H9 (cell line): ENCODE measurements at regions not wholly inside any gene's neighbourhood (a gene's known extent, or its start where the extent isn't known, plus 50 kb on each side); places are given as distances from the start of the nearest gene placed in this dataset.

ENCODE experiments used
- DNase-seq: peaks from one replicate; pipeline ENCODE4 v3.0.0-alpha.2; 2017
- H2AFZ ChIP-seq: one replicate; pipeline ENCODE4 v1.6.1; 2013; ENCODE audit warnings: mild to moderate bottlenecking, low read length, control low read depth, moderate library complexity
- H2AK5ac ChIP-seq: 2 replicates; pipeline ENCODE4 v1.6.1; 2013; ENCODE audit warnings: low read length, control low read depth, mixed read lengths; ENCODE audit not compliant: insufficient read length
- H2BK120ac ChIP-seq: one replicate; pipeline ENCODE4 v1.6.1; 2013; ENCODE audit warnings: low read depth, mild to moderate bottlenecking, low read length, control low read depth, inconsistent platforms; ENCODE audit not compliant: poor library complexity, severe bottlenecking
- H2BK12ac ChIP-seq: 2 replicates; pipeline ENCODE4 v1.6.1; 2013; ENCODE audit warnings: low read length, control low read depth, mixed read lengths, low read depth; ENCODE audit not compliant: insufficient read length
- H2BK15ac ChIP-seq: 2 replicates; pipeline ENCODE4 v1.6.1; 2013; ENCODE audit warnings: low read depth, low read length, control low read depth
- H2BK20ac ChIP-seq: one replicate; pipeline ENCODE4 v1.6.1; 2013; ENCODE audit warnings: low read depth, mild to moderate bottlenecking, low read length, control low read depth, inconsistent platforms; ENCODE audit not compliant: poor library complexity, severe bottlenecking
- H2BK5ac ChIP-seq: 2 replicates; pipeline ENCODE4 v1.6.1; 2013; ENCODE audit warnings: low read length, control low read depth, mixed read lengths; ENCODE audit not compliant: insufficient read length
- H3K14ac ChIP-seq: 2 replicates; pipeline ENCODE4 v1.6.1; 2013; ENCODE audit warnings: low read length, control low read depth; ENCODE audit not compliant: insufficient read depth
- H3K18ac ChIP-seq: 2 replicates; pipeline ENCODE4 v1.6.1; 2013; ENCODE audit warnings: low read depth, mild to moderate bottlenecking, mixed read lengths, low read length, control low read depth; ENCODE audit not compliant: insufficient read length
- H3K23ac ChIP-seq: 2 replicates; pipeline ENCODE4 v1.6.1; 2013; ENCODE audit warnings: low read length, control low read depth, mixed read lengths, low read depth; ENCODE audit not compliant: insufficient read length
- H3K23me2 ChIP-seq: 2 replicates; pipeline ENCODE4 v1.6.1; 2013; ENCODE audit warnings: low read depth, mild to moderate bottlenecking, mixed read lengths, low read length, control low read depth; ENCODE audit not compliant: insufficient read length, poor library complexity, severe bottlenecking
- H3K27ac ChIP-seq: 2 replicates; pipeline ENCODE4 v1.5.1; 2013; ENCODE audit warnings: low read length, control low read depth, mixed read lengths, low read depth; ENCODE audit not compliant: insufficient read length
- H3K27me3 ChIP-seq: 2 replicates; pipeline ENCODE4 v1.6.1; 2013; ENCODE audit warnings: low read length, control low read depth, inconsistent platforms; ENCODE audit not compliant: insufficient read depth
- H3K4ac ChIP-seq: 2 replicates; pipeline ENCODE4 v1.6.1; 2013; ENCODE audit warnings: low read depth, mild to moderate bottlenecking, control low read depth, inconsistent platforms, low read length, moderate library complexity
- H3K4me1 ChIP-seq: 2 replicates; pipeline ENCODE4 v1.6.1; 2013; ENCODE audit warnings: low read length, control low read depth, inconsistent platforms; ENCODE audit not compliant: insufficient read depth
- H3K4me2 ChIP-seq: 2 replicates; pipeline ENCODE4 v1.6.1; 2013; ENCODE audit warnings: low read length, control low read depth, mixed read lengths; ENCODE audit not compliant: insufficient read length, insufficient read depth
- H3K56ac ChIP-seq: 2 replicates; pipeline ENCODE4 v1.6.1; 2013; ENCODE audit warnings: low read depth, mild to moderate bottlenecking, mixed read lengths, low read length, control low read depth; ENCODE audit not compliant: insufficient read length
- H3K79me1 ChIP-seq: 2 replicates; pipeline ENCODE4 v1.6.1; 2013; ENCODE audit warnings: low read depth, mild to moderate bottlenecking, moderate library complexity, low read length, control low read depth, inconsistent platforms; ENCODE audit not compliant: insufficient read depth, poor library complexity, severe bottlenecking
- H3K79me2 ChIP-seq: 2 replicates; pipeline ENCODE4 v1.6.1; 2013; ENCODE audit warnings: low read length, control low read depth, inconsistent platforms; ENCODE audit not compliant: insufficient read depth
- H3K9ac ChIP-seq: 2 replicates; pipeline ENCODE4 v1.6.1; 2013; ENCODE audit warnings: low read length, control low read depth, mixed read lengths; ENCODE audit not compliant: insufficient read length; ENCODE audit errors: extremely low read depth
- H3K9me3 ChIP-seq: one replicate; pipeline ENCODE4 v1.6.1; 2013; ENCODE audit warnings: low read depth, low read length, inconsistent platforms; ENCODE audit not compliant: control insufficient read depth
- H3T11ph ChIP-seq: one replicate; pipeline ENCODE4 v1.6.1; 2013; ENCODE audit warnings: mild to moderate bottlenecking, low read length, control low read depth, inconsistent platforms
- H4K20me1 ChIP-seq: one replicate; pipeline ENCODE4 v1.6.1; 2013; ENCODE audit not compliant: control insufficient read depth, insufficient read length, insufficient read depth
- H4K5ac ChIP-seq: 2 replicates; pipeline ENCODE4 v1.6.1; 2013; ENCODE audit warnings: low read depth, mild to moderate bottlenecking, mixed read lengths, low read length, control low read depth; ENCODE audit not compliant: insufficient read length
- H4K8ac ChIP-seq: replicated peaks from 2 replicates; pipeline ENCODE4 v1.6.1; 2013; ENCODE audit warnings: low read length, control low read depth, mixed read lengths, low read depth; ENCODE audit not compliant: insufficient read length
- H4K91ac ChIP-seq: 2 replicates; pipeline ENCODE4 v1.6.1; 2013; ENCODE audit warnings: low read depth, mild to moderate bottlenecking, moderate library complexity, mixed read lengths, low read length, control low read depth; ENCODE audit not compliant: insufficient read length
- H3K27ac Mint-ChIP-seq, 3 experiments: 2 replicates in 2 of 3; 3 replicates in 1 of 3; pipeline ENCODE4 v1.8.0; 2020 to 2021; ENCODE audit warnings: mixed read lengths in 3 of 3, mild to moderate bottlenecking in 1 of 3, moderate library complexity in 1 of 3
- H3K27me3 Mint-ChIP-seq: 2 replicates; pipeline ENCODE4 v1.8.0; 2021; ENCODE audit warnings: low read depth, mild to moderate bottlenecking, moderate library complexity, mixed read lengths
- H3K36me3 Mint-ChIP-seq, 3 experiments: 2 replicates in 2 of 3; 3 replicates in 1 of 3; pipeline ENCODE4 v1.8.0; 2020 to 2021; ENCODE audit warnings: low read depth in 3 of 3, mixed read lengths in 3 of 3; ENCODE audit not compliant: insufficient read depth in 1 of 3
- H3K4me1 Mint-ChIP-seq, 2 experiments: 2 replicates each; pipeline ENCODE4 v1.8.0; 2020; ENCODE audit warnings: mixed read lengths in 2 of 2
- H3K4me3 Mint-ChIP-seq, 2 experiments: 2 replicates in 1 of 2; 3 replicates in 1 of 2; pipeline ENCODE4 v1.8.0; 2020 to 2021; ENCODE audit warnings: mild to moderate bottlenecking in 2 of 2, mixed read lengths in 2 of 2, moderate library complexity in 1 of 2
- H3K9me3 Mint-ChIP-seq, 2 experiments: 2 replicates in 1 of 2; 3 replicates in 1 of 2; pipeline ENCODE4 v1.8.0; 2020; ENCODE audit warnings: mild to moderate bottlenecking in 2 of 2, mixed read lengths in 2 of 2, moderate library complexity in 1 of 2
- WGBS: extraction: QIAGEN DNeasy Blood & Tissue Kit; methylation state at CpG from one replicate; pipeline ENCODE4 v1.1.7; 2013; ENCODE audit warnings: missing lambda C conversion rate, low lambda C conversion rate, mixed read lengths; ENCODE audit not compliant: insufficient read length; ENCODE audit errors: extremely low coverage; 5-methylcytosine and 5-hydroxymethylcytosine counted together
- TF ChIP-seq, protein P1 (sequence below): fragments of 200-600 bp; sonication (generic); conservative IDR thresholded peaks from 3 replicates; pipeline ENCODE4 v1.8.0; 2021; ENCODE audit warnings: antibody characterized with exemption, mild to moderate bottlenecking

- no peak overlapping the region for H3K4me2 ChIP-seq
- H3K4me1 ChIP-seq: no peaks in the 10 kb centered on the region
- H3K18ac ChIP-seq: no peak overlapping the region
- no peak overlapping the region for H4K91ac ChIP-seq
- H2BK15ac ChIP-seq: no peak overlapping the region
- no peak overlapping the region for H3K27ac ChIP-seq
- H2AK5ac ChIP-seq: no peak overlapping the region
- no peaks in the 10 kb centered on the region for H3K79me1 ChIP-seq
- H2BK120ac ChIP-seq: no peak overlapping the region
- H3T11ph ChIP-seq: no peak overlapping the region
- Mint-ChIP-seq H3K4me1 (peaks cover 8 to 9% of the 10 kb centered on the region in 2 experiments; a peak in 3 of 4 replicates), H3K27me3 (peaks cover 4% of the 10 kb centered on the region; the same call in 1 of the 2 replicates), H3K9me3 (peaks cover 21 to 23% of the 10 kb centered on the region in 2 experiments), H3K36me3 (peaks cover 5 to 17% (median 13%) of the 10 kb centered on the region in 3 experiments; a peak in 6 of 7 replicates), H3K27ac (no peak overlapping the region), H3K4me3 (no peak overlapping the region)
- H2AFZ ChIP-seq: no peak overlapping the region
- H3K23ac ChIP-seq: no peak overlapping the region
- no peak overlapping the region for H3K14ac ChIP-seq
- H3K23me2 ChIP-seq: no peaks in the 10 kb centered on the region
- no peaks in the 10 kb centered on the region for H4K20me1 ChIP-seq
- H4K5ac ChIP-seq: no peak overlapping the region
- H2BK12ac ChIP-seq: no peak overlapping the region
- H3K9ac ChIP-seq: no peak overlapping the region
- H2BK5ac ChIP-seq: no peak overlapping the region
- no peak overlapping the region for H4K8ac ChIP-seq
- no peak for DNase-seq
- H3K79me2 ChIP-seq: no peaks in the 10 kb centered on the region
- TF ChIP-seq, protein P1, sequence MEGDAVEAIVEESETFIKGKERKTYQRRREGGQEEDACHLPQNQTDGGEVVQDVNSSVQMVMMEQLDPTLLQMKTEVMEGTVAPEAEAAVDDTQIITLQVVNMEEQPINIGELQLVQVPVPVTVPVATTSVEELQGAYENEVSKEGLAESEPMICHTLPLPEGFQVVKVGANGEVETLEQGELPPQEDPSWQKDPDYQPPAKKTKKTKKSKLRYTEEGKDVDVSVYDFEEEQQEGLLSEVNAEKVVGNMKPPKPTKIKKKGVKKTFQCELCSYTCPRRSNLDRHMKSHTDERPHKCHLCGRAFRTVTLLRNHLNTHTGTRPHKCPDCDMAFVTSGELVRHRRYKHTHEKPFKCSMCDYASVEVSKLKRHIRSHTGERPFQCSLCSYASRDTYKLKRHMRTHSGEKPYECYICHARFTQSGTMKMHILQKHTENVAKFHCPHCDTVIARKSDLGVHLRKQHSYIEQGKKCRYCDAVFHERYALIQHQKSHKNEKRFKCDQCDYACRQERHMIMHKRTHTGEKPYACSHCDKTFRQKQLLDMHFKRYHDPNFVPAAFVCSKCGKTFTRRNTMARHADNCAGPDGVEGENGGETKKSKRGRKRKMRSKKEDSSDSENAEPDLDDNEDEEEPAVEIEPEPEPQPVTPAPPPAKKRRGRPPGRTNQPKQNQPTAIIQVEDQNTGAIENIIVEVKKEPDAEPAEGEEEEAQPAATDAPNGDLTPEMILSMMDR: no peak
- H3K9me3 ChIP-seq: peaks cover 9% of the 10 kb centered on the region
- H3K27me3 ChIP-seq: no peaks in the 10 kb centered on the region
- H2BK20ac ChIP-seq: no peak overlapping the region
- no peak overlapping the region for H3K56ac ChIP-seq
- WGBS: no CpG with 5 or more reads among the region's 3 CpGs
- no peak overlapping the region for H3K4ac ChIP-seq
Measured at GRCh38 chr7:69019437-69019836, 578.8 kb upstream of the AUTS2 start.
